ENCODE measurements at regions not wholly inside any gene's neighbourhood (a gene's known extent, or its start where the extent isn't known, plus 50 kb on each side); places are given as distances from the start of the nearest gene placed in this dataset.
"Not testable (repeated sequence)": the region's sequence is repeated elsewhere in the genome, so short reads cannot be mapped to it uniquely, and the experiment has no call there.

DNA sequence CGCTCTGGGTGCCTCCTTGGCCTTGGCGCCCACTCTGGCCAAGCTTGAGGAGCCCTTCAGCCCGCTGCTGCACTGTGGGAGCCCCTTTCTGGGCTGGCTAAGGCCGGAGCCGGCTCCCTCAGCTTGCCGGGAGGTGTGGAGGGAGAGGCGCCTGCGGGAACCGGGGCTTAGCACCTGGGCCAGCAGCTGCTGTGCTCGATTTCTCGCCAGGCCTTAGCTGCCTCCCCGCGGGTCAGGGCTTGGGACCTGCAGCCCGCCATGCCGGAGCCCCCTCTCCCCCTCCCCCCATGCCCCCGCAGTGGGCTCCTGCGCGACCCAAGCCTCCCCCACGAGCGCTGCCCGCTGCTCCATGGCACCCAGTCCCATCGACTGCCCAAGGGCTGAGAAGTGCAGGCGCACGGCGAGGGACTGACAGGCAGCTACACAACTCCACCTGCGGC lies 782.4 kb downstream of the METTL15 start:
- not testable (repeated sequence) for DNase-seq (ENCODE audit: low spot score)

DNA sequence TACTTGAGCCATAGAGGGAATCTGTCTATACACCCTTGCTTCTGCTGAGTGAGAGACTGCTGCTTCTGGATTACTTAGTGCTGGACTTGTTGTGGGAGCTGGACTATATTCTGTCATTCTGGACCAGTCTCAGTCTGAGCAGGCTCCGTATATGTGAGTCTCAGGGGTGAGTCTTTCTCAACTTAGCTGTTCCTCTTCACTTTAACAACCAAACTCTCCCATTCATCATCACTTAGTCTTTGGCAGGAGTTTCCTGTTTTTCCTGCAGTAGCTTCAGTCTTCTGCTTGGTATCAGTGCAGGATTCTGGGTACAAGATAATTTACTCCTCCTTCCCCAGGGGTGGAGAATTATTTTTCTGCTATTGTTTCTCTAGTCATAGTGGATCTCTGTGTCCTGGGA lies 779.5 kb downstream of the METTL15 start:
- DNase-seq (ENCODE audit: low spot score): no peak

DNA sequence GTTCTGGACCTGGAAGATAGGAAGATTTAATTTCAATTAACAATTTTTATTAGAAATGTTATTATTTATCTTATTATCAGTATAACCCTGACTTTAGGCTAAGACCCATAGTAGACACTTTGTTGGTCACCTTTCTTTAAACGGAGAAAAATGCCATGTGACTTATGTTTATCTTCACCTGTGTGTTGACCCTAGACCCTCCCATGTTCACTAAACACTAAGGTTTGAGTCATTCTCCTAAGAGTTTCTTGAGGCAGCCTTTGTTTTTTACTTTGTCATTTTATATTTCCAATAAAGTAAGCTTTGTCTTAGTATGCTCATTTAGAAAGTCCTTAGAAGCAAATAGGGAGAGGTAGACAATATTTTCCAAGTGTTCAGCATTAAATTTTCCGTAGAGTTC lies 771.7 kb downstream of the METTL15 start:
- DNase-seq (ENCODE audit: low spot score): no peak

DNA sequence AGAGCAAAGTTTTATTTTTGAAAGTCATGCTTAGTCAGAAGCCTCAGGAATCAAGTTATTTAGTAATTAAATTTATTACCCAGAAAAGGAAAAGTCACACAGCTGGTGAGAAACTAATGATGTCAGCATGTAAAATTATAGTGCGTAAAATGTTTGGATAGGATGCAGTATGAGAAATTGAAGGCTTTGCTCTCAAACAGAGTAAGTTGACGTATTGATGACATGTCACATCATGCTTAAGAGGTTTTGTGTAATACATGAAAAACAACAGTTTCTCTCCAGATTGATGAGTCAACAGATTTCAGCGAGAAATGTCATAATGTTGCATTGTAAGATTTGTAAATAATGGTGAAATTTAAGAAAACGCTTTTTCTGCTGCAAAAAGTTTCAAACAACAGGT lies 769.8 kb downstream of the METTL15 start:
- peak; percentile 71 for DNase-seq (ENCODE audit: low spot score)

DNA sequence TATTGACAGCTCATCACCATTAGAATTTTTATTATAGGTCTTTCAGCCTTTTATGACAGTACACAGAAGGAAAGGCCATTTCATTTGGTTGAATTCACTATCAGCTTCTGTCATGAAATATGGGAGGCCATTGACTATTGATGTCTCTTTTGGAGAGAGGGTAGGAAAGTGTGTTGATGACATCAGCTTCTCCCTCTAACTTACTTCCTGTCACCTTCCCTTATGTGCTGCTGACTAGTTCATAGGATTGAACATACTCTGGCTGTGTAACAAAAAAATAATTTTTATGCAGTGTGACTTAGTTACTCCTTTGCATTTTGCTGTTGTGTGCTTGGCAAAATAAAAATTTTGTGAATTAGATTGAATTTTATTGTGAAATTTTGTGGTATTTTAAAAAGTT lies 769.2 kb downstream of the METTL15 start:
- peak; percentile 65 for DNase-seq (ENCODE audit: low spot score)

DNA sequence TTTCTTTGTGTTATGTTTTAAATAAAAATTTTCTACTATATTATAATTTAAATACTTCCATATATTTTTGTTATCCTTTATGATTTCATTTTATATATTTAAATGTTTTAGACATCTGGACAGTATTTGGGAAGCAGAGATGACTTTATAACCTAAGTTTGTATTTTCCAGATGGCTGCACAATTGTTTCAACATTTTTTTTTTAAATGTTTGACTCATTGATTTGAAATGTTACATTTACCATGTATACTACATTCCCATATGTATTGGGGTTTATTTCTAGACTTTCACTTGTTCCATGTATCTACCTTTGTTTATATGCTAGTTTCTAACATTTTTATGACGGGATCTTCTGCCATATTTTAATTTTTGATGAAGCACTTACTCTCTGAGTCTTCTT lies 766.5 kb downstream of the METTL15 start:
- DNase-seq (ENCODE audit: low spot score): no peak

DNA sequence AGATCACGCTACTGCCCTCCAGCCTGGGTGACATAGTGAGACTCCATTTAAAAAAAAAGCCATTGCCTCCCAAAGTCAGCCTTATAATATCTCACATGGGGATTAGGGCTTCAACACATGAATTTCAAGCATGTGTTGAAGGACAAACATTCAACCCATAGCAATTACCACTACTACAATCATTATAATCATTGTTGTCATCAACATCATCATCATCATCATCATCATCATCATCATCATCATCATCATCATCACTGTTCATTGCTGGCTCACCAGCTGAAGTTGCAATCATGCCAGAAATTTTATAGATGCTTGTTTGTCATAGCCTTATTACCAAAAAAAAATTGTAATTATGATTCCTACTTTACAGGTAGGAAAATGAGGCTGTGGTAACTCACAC lies 762.9 kb downstream of the METTL15 start:
- no peak for DNase-seq (ENCODE audit: low spot score)

DNA sequence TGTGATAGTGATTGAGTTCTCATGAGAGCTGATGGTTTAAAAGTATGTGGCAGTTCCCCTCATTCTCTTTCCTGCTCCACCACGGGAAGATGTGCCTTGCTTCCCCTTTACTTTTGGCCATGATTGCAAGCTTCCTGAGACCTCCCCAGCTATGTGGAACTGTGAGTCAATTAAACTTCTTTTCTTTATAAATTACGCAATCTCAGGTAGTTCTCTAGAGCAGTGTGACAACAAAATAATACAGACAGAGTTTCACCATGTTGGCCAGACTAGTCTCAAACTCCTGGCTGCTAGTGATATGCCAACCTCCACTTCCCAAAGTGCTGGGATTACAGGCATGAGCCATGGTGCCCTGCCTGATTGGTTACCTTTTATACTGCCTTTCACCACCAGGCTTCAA lies 755.2 kb downstream of the METTL15 start:
- no peak for DNase-seq (ENCODE audit: low spot score)

DNA sequence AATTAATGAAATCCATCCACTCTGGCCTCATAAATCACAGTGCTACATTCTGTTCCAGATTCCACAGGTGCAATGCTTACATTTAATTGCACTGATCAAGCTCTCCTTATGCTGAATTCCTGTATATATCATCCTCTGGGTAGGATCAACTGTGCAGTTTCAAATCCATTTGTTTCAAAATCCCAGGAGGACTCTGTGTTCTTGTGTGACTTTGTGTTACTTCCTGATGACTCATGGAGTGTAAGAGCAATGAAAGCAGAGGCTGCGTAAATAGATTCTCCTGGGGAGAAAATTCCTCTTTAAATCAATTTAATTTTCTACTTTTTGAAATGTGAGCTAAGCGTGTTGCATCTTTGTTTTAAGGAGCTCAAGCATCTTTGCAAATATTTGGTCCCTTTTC lies 752.7 kb downstream of the METTL15 start:
- peak; percentile 61 for DNase-seq (ENCODE audit: low spot score)

DNA sequence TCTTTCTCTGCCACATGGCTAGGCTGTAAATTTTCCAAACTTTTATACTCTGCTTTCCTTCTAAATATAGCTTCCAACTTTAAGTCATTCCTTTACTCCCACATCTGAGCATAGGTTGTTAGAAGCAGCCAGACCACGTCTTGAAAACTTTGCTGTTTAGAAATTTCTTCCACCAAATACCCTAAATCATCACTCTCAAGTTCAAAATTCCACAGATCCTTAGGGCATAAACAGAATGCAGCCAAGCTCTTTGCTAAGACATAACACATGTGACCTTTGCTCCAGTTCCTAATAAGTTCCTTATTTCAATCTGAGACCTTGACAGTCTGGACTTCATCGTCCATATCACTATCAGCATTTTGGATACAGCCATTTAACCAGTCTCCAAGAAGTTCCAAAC lies 749.9 kb downstream of the METTL15 start:
- no peak for DNase-seq (ENCODE audit: low spot score)

DNA sequence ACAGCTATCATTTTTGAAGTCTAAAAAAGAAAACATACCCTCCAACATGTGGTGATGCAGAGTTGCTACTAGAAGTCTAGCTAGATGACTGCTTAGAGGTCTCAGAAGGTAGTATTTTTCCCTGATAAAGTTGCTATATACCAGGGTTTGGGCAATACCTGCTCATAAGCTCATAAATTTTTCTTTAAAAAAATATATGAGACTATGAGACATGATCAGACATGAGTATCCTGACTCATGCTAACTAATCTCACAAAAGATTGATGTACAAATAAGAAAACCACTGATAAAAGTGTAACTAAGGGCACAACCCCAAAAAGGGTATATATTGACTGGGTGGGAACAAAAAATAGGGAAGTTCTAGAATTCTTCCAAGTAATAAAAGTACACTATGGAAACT lies 740.9 kb downstream of the METTL15 start:
- no peak for DNase-seq (ENCODE audit: low spot score)

DNA sequence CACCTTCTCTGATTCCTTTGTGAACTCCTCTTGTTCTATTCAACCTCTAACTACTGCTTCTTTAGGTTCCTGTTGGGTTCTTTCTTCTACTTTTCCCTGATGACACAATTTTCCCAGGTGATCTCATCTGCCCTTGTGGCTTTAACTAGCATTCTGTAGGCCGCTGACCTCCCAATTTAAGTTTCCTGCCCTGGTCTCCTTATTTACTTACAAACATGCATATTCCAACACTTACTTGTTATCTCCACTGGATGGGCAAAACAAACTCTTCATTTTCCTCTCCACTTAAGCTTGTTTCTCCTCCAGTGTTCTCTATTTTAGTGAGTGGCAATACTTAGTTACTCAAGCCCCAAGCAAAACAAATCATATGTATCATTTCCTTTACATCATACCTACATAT lies 734.5 kb downstream of the METTL15 start:
- peak; percentile 48 for DNase-seq (ENCODE audit: low spot score)

DNA sequence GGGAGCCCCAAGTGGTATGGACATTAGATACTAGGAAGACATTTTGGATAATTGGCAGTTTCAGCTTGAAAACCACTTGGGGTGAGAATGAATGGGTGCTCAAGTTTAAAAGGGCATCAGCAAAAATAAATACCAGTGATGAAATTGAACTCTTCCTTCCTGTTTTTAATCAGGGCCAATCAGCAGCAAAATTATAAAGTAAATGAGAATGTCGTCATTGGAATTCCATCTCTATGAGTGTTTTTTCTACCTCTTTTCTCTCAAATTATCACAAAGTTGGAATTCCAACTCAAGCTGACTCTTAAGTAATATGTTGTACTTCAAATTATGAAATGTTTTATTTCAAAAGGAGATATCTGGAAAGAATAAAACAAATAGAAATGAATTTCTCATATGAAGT lies 730.6 kb downstream of the METTL15 start:
- no peak for DNase-seq (ENCODE audit: low spot score)

DNA sequence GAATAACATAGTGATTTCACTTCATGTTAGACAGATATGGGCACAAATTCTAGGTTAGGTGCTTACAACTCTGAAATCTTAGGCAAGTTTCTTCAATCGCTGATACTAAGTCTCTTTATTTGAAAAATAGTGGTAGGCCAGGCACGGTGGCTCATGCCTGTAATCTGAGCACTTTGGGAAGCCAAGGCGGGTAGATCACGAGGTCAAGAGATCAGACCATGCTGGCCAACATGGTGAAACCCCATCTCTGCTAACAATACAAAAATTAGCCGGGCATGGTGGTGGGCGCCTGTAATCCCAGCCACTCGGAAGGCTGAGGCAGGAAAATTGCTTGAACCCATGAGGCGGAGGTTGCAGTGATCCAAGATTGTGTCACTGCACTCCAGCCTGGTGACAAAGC lies 729.4 kb downstream of the METTL15 start:
- no peak for DNase-seq (ENCODE audit: low spot score)

DNA sequence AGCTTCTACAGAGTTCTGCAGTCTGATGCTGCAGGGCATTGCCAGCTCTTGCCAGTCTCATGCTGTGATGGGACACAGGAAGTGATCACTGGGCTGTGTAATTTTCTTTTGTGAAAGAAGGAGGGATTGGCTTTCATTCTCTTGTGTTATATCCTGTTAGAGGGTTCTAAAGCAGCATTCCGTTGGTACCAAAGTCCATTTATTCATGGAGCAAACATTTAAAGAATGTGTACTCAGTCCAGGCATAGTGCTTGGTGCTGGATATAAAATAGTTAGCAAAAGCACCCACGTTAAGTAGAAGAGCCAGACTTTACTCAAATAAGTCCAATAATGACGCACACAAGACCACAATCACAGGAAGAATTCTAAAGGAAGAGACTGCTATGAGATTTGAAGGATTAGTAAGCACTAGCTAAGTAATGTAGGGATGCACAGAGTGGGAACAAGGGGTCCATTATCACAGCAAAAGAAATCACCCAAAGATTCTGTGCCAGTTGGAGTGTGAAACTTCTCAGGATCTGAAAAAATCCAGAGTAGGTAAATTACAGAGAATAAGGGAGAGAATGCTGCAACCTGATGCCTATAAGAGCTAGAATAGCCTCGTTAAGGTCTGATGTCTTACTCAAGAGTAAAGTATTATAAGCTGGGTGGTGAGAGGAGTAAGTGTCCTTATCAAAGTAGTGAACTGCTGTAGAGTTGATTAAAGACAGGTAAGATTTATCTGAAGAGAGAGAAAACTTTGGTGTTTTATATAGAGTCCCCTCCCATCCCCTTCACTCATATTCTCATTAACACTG lies 728.3 kb downstream of the METTL15 start:
- DNase-seq (ENCODE audit: low spot score): peak; percentile 100

DNA sequence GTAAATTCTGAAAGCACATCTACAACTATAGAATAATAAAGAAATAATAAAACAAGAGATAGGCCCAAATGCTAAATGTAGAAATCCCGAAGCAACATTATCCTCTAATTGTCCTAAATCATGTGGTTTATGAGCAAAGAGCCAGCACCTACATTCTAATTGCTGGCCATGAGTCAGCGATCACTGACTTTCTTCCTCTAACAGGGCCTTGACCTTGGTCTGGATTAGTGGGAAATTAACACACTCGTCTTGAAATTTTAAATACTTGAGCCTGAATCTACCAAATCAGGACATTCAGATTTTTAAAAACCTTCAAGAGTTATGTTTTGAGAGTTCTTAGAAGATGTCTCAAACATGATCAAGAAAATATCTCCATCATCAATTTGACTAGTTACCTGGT lies 727.6 kb downstream of the METTL15 start:
- DNase-seq (ENCODE audit: low spot score): peak; percentile 77

DNA sequence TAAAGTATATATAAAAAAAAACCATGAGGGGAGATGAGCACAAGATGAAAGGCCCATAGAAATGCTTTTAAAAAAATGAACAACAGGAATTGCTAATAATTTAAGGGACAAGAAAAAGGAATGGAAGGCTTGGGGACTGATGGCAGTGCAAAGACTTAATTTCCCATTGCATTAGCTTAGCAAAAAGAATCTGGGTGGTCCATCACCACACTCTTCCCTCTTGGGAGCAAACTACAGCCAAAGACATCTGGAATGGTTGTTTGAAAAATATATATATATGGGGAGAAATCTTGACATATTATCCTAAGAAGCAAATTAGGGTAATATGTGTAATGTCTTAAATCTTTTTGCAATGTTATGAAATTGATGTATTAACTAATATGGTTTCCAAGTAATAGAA lies 727.1 kb downstream of the METTL15 start:
- DNase-seq (ENCODE audit: low spot score): no peak

DNA sequence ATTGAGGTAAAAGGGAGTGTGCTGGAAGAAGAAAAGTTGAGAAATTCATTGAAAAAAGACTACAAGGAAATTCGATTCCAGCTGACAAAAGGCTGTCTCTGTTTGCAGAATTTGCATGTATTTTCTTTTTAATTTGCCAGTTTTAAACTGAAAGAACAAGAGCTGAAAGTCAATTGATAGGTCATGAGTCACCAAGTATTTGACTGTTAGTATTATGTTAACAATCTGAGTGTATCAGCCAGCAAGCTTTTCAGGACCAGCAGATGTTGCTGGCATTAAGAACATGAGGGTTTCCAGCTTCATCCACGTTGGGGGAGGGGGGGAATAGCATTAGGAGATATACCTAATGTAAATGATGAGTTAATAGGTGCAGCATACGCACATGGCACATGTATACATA lies 726.7 kb downstream of the METTL15 start:
- DNase-seq (ENCODE audit: low spot score): peak; percentile 83

DNA sequence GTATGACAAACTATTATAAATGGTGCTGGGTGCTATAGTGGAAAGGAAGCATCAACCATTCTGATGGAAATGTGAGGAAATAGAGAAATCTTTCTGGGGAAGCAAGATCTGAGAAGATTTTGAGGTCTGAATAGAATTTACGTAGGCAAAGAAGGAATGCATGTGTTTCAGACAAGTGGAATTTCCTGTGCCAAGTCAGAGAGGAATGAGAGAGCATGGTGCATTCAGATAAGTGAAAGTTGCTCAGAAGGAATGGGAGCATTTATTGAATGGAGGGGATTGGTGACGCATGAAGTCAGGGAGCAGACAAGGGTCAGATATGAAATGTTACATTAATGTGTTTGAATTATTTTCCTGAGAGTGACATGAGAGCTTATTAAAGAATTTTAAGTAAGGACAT lies 725.5 kb downstream of the METTL15 start:
- peak; percentile 96 for DNase-seq (ENCODE audit: low spot score)

DNA sequence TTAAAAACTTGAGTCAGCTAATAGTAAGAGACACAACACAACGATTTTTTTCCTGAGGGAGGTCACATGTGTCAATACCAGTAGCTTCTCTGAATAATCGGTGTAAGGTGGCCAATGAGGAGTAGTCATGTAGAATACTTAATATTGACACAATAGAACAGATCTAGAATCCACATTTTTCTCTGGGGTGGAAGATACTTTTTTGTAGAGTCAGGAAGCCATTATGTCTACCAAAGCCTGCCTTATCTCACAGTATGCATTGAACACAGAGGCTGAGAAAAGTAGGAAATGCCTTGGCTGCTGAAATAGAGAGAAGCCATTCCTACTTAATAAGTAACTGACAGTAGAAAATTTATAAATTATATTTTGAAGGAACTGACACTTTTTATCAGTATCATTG lies 725.0 kb downstream of the METTL15 start:
- peak; percentile 25 for DNase-seq (ENCODE audit: low spot score)

DNA sequence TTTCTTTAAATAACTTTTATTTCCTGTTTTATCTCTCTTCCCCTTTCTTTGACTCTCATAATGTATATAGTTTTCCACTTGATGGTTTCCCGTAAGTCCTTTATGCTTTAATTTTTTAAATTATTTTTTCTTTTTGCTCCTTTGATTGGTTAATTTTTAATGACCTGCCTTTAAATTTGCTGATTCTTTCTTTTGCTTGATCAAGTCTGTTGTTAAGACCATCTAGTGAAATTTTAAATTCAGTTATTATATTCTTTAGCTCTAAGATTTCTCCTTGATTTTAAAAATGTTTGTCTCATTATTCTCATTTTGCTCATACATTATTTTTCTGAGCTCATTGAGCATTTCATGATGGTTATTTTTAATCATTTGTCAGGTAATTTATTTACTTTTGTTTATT lies 718.6 kb downstream of the METTL15 start:
- DNase-seq (ENCODE audit: low spot score): no peak

DNA sequence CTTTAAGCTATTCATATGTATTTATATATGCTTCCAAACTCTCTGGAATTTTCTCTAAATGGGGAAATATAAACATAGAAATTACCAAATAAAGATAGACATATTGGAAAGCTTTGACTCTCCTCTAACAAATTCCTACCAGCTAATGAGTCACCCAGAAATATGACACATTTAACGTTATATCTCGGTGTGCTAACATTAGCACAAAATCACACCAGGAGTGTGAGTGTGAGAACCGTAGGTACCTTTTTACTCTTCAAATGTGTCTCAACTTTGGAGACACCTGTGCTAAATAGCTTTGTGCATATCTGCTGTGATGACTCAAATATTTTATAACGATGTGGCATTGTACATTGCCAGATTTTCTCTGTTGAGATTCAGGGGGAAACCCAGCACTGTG lies 714.4 kb downstream of the METTL15 start:
- no peak for DNase-seq (ENCODE audit: low spot score)

DNA sequence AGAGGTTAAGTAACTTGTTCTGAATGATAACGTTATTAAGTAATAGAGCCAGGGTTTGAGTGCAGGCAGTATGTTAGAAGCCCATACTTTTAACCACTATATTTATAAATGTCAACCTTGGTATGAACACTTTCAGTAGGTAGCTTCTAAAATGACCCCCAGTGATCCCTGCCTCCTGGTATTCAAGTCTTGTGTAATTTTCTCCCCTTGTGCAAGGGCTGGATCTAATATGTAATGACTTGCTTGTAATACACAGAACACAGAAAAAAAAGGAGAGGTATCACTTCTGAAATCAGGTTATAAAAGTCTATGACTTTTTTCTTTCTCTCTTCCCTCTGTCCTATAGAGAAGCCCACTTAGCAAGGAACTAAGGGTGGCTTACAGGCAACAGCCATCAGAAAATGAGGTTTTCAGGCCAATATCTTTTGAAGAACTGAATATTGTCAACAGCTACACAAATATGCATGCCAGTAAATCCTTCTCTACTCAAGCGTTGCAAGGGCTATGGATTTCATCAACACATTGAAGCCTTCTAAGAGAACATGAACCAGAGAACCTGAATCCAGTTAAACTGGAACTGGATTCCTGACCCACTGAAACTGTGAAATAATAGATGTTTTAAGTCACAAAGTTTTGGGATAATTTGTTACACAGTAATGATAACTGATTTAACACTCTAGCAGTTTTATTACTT lies 712.3 kb downstream of the METTL15 start:
- peak; percentile 52 for DNase-seq (ENCODE audit: low spot score)

DNA sequence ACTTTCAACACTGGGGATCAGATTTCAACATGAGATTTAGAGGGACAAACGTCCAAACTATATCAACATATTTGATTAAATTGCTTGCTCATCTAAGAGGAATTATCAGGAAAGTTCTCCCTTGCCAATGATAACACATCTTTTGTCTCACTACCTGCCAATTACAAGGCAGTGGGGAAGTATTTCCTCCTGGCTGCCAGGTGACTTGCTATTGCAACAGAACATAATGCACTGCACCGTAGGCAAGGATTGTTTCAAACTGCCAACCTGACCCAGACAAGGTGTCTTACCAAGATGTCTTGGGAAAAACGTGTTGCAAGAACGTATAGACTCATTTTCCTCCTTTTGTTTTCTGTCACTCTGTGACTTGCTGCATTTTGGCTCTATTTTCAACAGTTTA lies 711.6 kb downstream of the METTL15 start:
- DNase-seq (ENCODE audit: low spot score): no peak

All from kidney tubule cell (primary cell).